ENCODE measurements at regions not wholly inside any gene's neighbourhood (a gene's known extent, or its start where the extent isn't known, plus 50 kb on each side); places are given as distances from the start of the nearest gene placed in this dataset.

DNA sequence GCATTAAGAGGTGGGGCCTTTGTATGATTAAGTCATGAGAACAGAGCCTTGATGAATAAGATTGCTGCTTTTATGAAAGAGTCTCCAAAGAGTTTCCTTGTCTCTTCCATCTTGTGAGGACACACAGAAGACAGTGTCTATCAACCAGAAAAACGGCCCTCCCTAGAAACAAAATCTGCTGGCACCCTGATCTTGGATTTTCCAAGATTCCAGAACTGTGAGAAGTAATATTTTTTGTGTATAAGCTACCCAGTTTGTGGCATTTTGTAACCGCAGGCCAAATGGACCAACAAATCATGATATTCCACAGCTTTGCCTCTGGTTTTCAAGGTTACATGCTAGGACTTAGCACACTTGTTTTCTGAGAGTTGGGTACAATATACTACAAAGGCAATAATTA is 687.8 kb downstream of the TDRD15 start:
- TF ChIP-seq CTCF (IDR thresholded peaks at IDR 0.05; ENCODE audit: low read depth, low read length, poor library complexity, severe bottlenecking) (no peak), EZH2phosphoT487 (IDR thresholded peaks at IDR 0.05; ENCODE audit: borderline replicate concordance, low read length) (no peak)
